GM12878 (cell line): ENCODE measurements at regions not wholly inside any gene's neighbourhood (a gene's known extent, or its start where the extent isn't known, plus 50 kb on each side); places are given as distances from the start of the nearest gene placed in this dataset.

Experiments
- ATAC-seq: fragments of 200-7000 bp; cut with Tn5 transposase; 3 replicates; pipeline ENCODE4 v1.9.1; 2020; ENCODE audit warnings: mild to moderate bottlenecking, moderate library complexity
- BruUV-seq: library from RNA; stranded (reverse); fragments of 400-500 nt; replicated peaks from 2 replicates; lab custom pipeline; 2021; lab: Mats Ljungman, UMichigan
- CTCF ChIA-PET: fragments of 300-600 bp; sonication (Branson Sonifier 250); formaldehyde crosslinking; extraction: SDS; loops from one replicate; lab custom pipeline; 2021; ENCODE audit warnings: inconsistent platforms; lab: Yijun Ruan, JAX
- POLR2A ChIA-PET: fragments of 350-600 bp; formaldehyde crosslinking; extraction: SDS; loops from one replicate; lab custom pipeline; 2021; ENCODE audit warnings: inconsistent platforms; lab: Charles Lee
- RAD21 ChIA-PET: fragments of 300-600 bp; sonication (Branson Sonifier 250); formaldehyde crosslinking; loops from one replicate; lab custom pipeline; 2023; ENCODE audit warnings: antibody characterized with exemption; ENCODE audit not compliant: unreplicated experiment; lab: Charles Lee
- SMC1A ChIA-PET: fragments of 300-600 bp; sonication (Branson Sonifier 250); formaldehyde crosslinking; loops from one replicate; lab custom pipeline; 2023; ENCODE audit not compliant: unreplicated experiment, uncharacterized antibody; lab: Charles Lee
- DNase-seq: peaks from one replicate; pipeline ENCODE4 v3.0.0-alpha.2; 2011; ENCODE audit warnings: low read depth, low spot score
- FAIRE-seq: peaks from 3 replicates; lab custom pipeline; 2011; peaks lifted over from hg19 to GRCh38; lab: Jason Lieb, UNC
- H2AFZ ChIP-seq: 2 replicates; pipeline ENCODE4 v1.6.0; 2011; ENCODE audit warnings: low read depth, low read length, control low read depth; ENCODE audit not compliant: control insufficient read depth
- H3K27ac ChIP-seq: 2 replicates; pipeline ENCODE4 v1.5.1; 2011; ENCODE audit warnings: control low read depth; ENCODE audit not compliant: control insufficient read depth, insufficient read depth
- H3K27me3 ChIP-seq, 2 experiments: replicated peaks in 1 of 2; 2 replicates each; pipeline versions ENCODE4 v1.6.0 to v1.6.1; 2011; ENCODE audit warnings: low read length in 1 of 2; ENCODE audit not compliant: control insufficient read depth in 2 of 2, insufficient read depth in 2 of 2
- H3K36me3 ChIP-seq, 2 experiments: 2 replicates each; pipeline ENCODE4 v1.5.1; 2011; ENCODE audit warnings: low read length in 1 of 2; ENCODE audit not compliant: control insufficient read depth in 2 of 2, insufficient read depth in 2 of 2
- H3K4me1 ChIP-seq: 2 replicates; pipeline ENCODE4 v1.6.1; 2011; ENCODE audit warnings: mild to moderate bottlenecking, low read length, moderate library complexity, mixed read lengths; ENCODE audit not compliant: control insufficient read depth, insufficient read depth
- H3K4me2 ChIP-seq: 2 replicates; pipeline ENCODE4 v1.6.0; 2011; ENCODE audit warnings: control low read depth; ENCODE audit not compliant: control insufficient read depth, insufficient read depth
- H3K4me3 ChIP-seq: fragments of 200-600 bp; sonication (generic); 2 replicates; pipeline ENCODE4 v1.5.1; 2016
- H3K79me2 ChIP-seq: 2 replicates; pipeline ENCODE4 v1.6.0; 2011; ENCODE audit warnings: low read length; ENCODE audit not compliant: control insufficient read depth, insufficient read depth
- H3K9ac ChIP-seq: 2 replicates; pipeline ENCODE4 v1.8.0; 2011; ENCODE audit warnings: low read length, control low read depth, mixed read lengths; ENCODE audit not compliant: control insufficient read depth, insufficient read depth
- H3K9me3 ChIP-seq: replicated peaks from 3 replicates; pipeline ENCODE4 v1.5.1; 2011; ENCODE audit warnings: mild to moderate bottlenecking, low read length; ENCODE audit not compliant: control insufficient read depth, insufficient read depth
- H4K20me1 ChIP-seq: 2 replicates; pipeline ENCODE4 v1.6.0; 2011; ENCODE audit not compliant: control insufficient read depth, insufficient read depth
- HDAC2 ChIP-seq: fragments of 200-600 bp; sonication (generic); IDR thresholded peaks from 2 replicates; pipeline ENCODE4 v1.6.1; 2017
- IRF4 ChIP-seq: IDR thresholded peaks from 2 replicates; pipeline ENCODE4 v1.6.1; 2011; ENCODE audit warnings: low read depth, low read length
- KLF5 ChIP-seq: fragments of 450-650 bp; IDR thresholded peaks from 2 replicates; pipeline ENCODE4 v1.6.1; 2014; ENCODE audit warnings: mild to moderate bottlenecking; ENCODE audit not compliant: partially characterized antibody
- MTA3 ChIP-seq: IDR thresholded peaks from 2 replicates; pipeline ENCODE4 v1.6.1; 2012; ENCODE audit warnings: low read length, inconsistent platforms, borderline replicate concordance
- PRDM15 ChIP-seq: fragments of 450-650 bp; formaldehyde crosslinking; IDR thresholded peaks from 2 replicates; pipeline ENCODE4 v1.4.0; 2020; ENCODE audit warnings: mild to moderate bottlenecking, moderate library complexity
- SMC3 ChIP-seq: IDR thresholded peaks from 2 replicates; pipeline ENCODE4 v1.6.1; 2011; ENCODE audit warnings: low read length, improper control_type of control experiment, borderline replicate concordance
- SRF ChIP-seq, 2 experiments: IDR thresholded peaks; 2 replicates each; pipeline ENCODE4 v1.6.1; 2011; ENCODE audit warnings: low read depth in 2 of 2, low read length in 2 of 2, mild to moderate bottlenecking in 1 of 2, moderate library complexity in 1 of 2
- ZNF24 ChIP-seq: fragments of 450-650 bp; IDR thresholded peaks from 2 replicates; pipeline ENCODE4 v1.6.1; 2017; ENCODE audit warnings: antibody characterized with exemption, mild to moderate bottlenecking
- ZNF384 ChIP-seq: IDR thresholded peaks from 2 replicates; pipeline ENCODE4 v1.6.1; 2012; ENCODE audit warnings: low read depth, mild to moderate bottlenecking, low read length, improper control_type of control experiment, borderline replicate concordance
- WGBS: methylation state at CpG from one replicate; pipeline ENCODE4 v1.1.6; 2016; ENCODE audit warnings: low lambda C conversion rate; ENCODE audit not compliant: insufficient replicate concordance, insufficient coverage; ENCODE audit errors: missing lambda C conversion rate; 5-methylcytosine and 5-hydroxymethylcytosine counted together
- in situ Hi-C: fragments of 300-500 bp; cut with MboI; formaldehyde crosslinking; loops from 9 replicates; pipeline ENCODE4 v1.14.3; 2018; ENCODE audit warnings: mixed read lengths
- intact Hi-C: fragments of 100-400 bp; cut with micrococcal nuclease; formaldehyde crosslinking; loops from one replicate; pipeline ENCODE4 v1.14.2; 2022; ENCODE audit not compliant: unreplicated experiment

DNA sequence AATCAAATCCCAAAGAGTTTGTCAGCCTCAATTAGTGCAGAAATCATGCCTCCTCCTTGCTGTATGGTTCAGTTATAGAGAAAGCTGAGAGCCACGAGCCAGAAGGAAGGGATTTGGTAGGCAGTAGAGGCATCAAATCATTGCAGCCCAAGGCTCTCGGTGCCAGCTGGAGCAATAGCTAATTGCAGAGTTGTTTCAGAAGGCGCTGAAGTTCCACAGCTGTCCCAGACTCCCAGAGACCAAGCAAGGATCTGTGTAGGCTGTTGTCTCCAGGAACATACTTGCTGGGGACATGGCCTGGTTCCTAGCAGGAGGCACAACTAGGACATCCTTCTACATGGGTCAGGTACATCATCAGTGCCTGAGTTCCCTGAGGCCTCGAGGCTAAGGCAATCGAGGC is 80.4 kb upstream of the WSCD2 start:
- H4K20me1 ChIP-seq: no peaks in the 10 kb centered on the region
- no peak overlapping the region for H2AFZ ChIP-seq
- TF ChIP-seq HDAC2: no peak
- TF ChIP-seq KLF5: no peak
- no peak for TF ChIP-seq SMC3
- no peak for TF ChIP-seq PRDM15 (CRISPR knock-in tag)
- TF ChIP-seq IRF4: no peak
- no peak for TF ChIP-seq MTA3
- TF ChIP-seq SRF (IDR thresholded peaks at IDR 0.05; ENCODE audit: low read depth in 2 of 2, low read length in 2 of 2): no peak
- TF ChIP-seq ZNF24: no peak
- no peak for TF ChIP-seq ZNF384
- TF ChIP-seq, all 136 proteins: peak for 0
- SMC1A ChIA-PET: no interaction called here
- no peak for FAIRE-seq
- no peak overlapping the region for H3K27ac ChIP-seq
- CTCF ChIA-PET: no interaction called here
- no TSS peak for BruUV-seq
- POLR2A ChIA-PET: no interaction called here
- H3K4me1 ChIP-seq: peaks cover 4% of the 10 kb centered on the region; the same call in 1 of the 2 replicates
- no peaks in the 10 kb centered on the region for H3K36me3 ChIP-seq
- no peak for DNase-seq
- no peaks in the 10 kb centered on the region; a peak in 2 of 4 replicates for H3K27me3 ChIP-seq
- in situ Hi-C loops: no loop called here
- RAD21 ChIA-PET: no interaction called here
- H3K79me2 ChIP-seq: no peaks in the 10 kb centered on the region
- intact Hi-C loops: no loop called here
- no peak overlapping the region for H3K4me3 ChIP-seq
- H3K4me2 ChIP-seq: no peak overlapping the region
- WGBS: 19% methylated on average over 5 of the region's 5 CpGs
- ATAC-seq: no peak
- no peak overlapping the region for H3K9ac ChIP-seq
- no peaks in the 10 kb centered on the region for H3K9me3 ChIP-seq
